Activated B cell treated with CpG ODN at 0.5 μM for 24 hours (primary cell): ENCODE measurements at regions not wholly inside any gene's neighbourhood (a gene's known extent, or its start where the extent isn't known, plus 50 kb on each side); places are given as distances from the start of the nearest gene placed in this dataset.

ENCODE experiments used
- ATAC-seq: fragments of 200-7000 bp; cut with Tn5 transposase; one replicate; pipeline ENCODE4 v1.10.0; 2021; ENCODE audit warnings: low read depth, mild to moderate bottlenecking, moderate library complexity
- CTCF ChIA-PET: fragments of 350-600 bp; sonication (Branson Sonifier 250); formaldehyde crosslinking; loops from one replicate; lab custom pipeline; 2021; ENCODE audit warnings: antibody characterized with exemption; lab: Charles Lee
- POLR2A ChIA-PET: fragments of 350-600 bp; sonication (Branson Sonifier 250); formaldehyde crosslinking; loops from one replicate; lab custom pipeline; 2021; ENCODE audit warnings: antibody characterized with exemption; lab: Charles Lee
- DNase-seq: peaks from one replicate; pipeline ENCODE4 v3.0.0; 2022
- H3K27ac Mint-ChIP-seq: one replicate; pipeline ENCODE4 v1.8.0; 2020; ENCODE audit warnings: mixed read lengths
- H3K27me3 Mint-ChIP-seq: one replicate; pipeline ENCODE4 v1.8.0; 2021; ENCODE audit warnings: mixed read lengths
- H3K36me3 Mint-ChIP-seq: one replicate; pipeline ENCODE4 v1.8.0; 2021; ENCODE audit warnings: low read depth, mixed read lengths
- H3K4me1 Mint-ChIP-seq: one replicate; pipeline ENCODE4 v1.8.0; 2021; ENCODE audit warnings: mixed read lengths
- H3K4me3 Mint-ChIP-seq: one replicate; pipeline ENCODE4 v1.8.0; 2020; ENCODE audit warnings: mild to moderate bottlenecking, mixed read lengths
- H3K9me3 Mint-ChIP-seq: one replicate; pipeline ENCODE4 v1.8.0; 2020; ENCODE audit warnings: mixed read lengths
- CTCF ChIP-seq: fragments of 200-600 bp; IDR thresholded peaks from one replicate; pipeline ENCODE4 v1.8.0; 2022; ENCODE audit warnings: antibody characterized with exemption, mild to moderate bottlenecking
- intact Hi-C: fragments of 100-400 bp; cut with micrococcal nuclease; formaldehyde crosslinking; loops from one replicate; pipeline ENCODE4 v1.15.1; 2024

- TF ChIP-seq CTCF = no peak
- H3K4me1 Mint-ChIP-seq = no peaks in the 10 kb centered on the region
- peaks cover 2% of the 10 kb centered on the region for H3K27me3 Mint-ChIP-seq
- ATAC-seq = no peak
- H3K36me3 Mint-ChIP-seq = no peaks in the 10 kb centered on the region
- intact Hi-C loops = no loop called here
- H3K9me3 Mint-ChIP-seq = no peaks in the 10 kb centered on the region
- ChIA-PET CTCF (no interaction called here), POLR2A (no interaction called here)
- no peak overlapping the region for H3K4me3 Mint-ChIP-seq
- no peak overlapping the region for H3K27ac Mint-ChIP-seq
- no peak for DNase-seq
Observed at GRCh38 chr10:33390046-33390445, 55.6 kb upstream of the NRP1 start.

- DNase-seq (no peak), ATAC-seq (no peak)
- intact Hi-C loops = no loop called here
- TF ChIP-seq CTCF = no peak
- CTCF ChIA-PET = no interaction called here
- peaks cover 2% of the 10 kb centered on the region for H3K27me3 Mint-ChIP-seq
- no peak overlapping the region for H3K4me3 Mint-ChIP-seq
- no peaks in the 10 kb centered on the region for H3K9me3 Mint-ChIP-seq
- POLR2A ChIA-PET = no interaction called here
- H3K4me1 Mint-ChIP-seq = no peaks in the 10 kb centered on the region
- H3K27ac Mint-ChIP-seq = no peak overlapping the region
- no peaks in the 10 kb centered on the region for H3K36me3 Mint-ChIP-seq
Observed at GRCh38 chr10:33388785-33389184, 54.3 kb upstream of the NRP1 start.

- POLR2A ChIA-PET = no interaction called here
- DNase-seq (no peak), ATAC-seq (no peak)
- CTCF ChIA-PET = no interaction called here
- TF ChIP-seq CTCF = no peak
- no peak overlapping the region for H3K27ac Mint-ChIP-seq
- no peak overlapping the region for H3K4me3 Mint-ChIP-seq
- H3K36me3 Mint-ChIP-seq = no peaks in the 10 kb centered on the region
- H3K9me3 Mint-ChIP-seq = no peaks in the 10 kb centered on the region
- no peaks in the 10 kb centered on the region for H3K4me1 Mint-ChIP-seq
- intact Hi-C loops = no loop called here
- H3K27me3 Mint-ChIP-seq = peaks cover 2% of the 10 kb centered on the region
Observed at GRCh38 chr10:33388382-33388781, 53.9 kb upstream of the NRP1 start.

GRCh38 chr10:33387720-33388119 lies 53.3 kb upstream of the NRP1 start:
- intact Hi-C loops = no loop called here
- CTCF ChIA-PET = no interaction called here
- TF ChIP-seq CTCF = no peak

GRCh38 chr10:33386926-33387325 lies 52.5 kb upstream of the NRP1 start:
- intact Hi-C loops = no loop called here
- no peaks in the 10 kb centered on the region for H3K9me3 Mint-ChIP-seq
- ChIA-PET CTCF (no interaction called here), POLR2A (no interaction called here)
- DNase-seq = no peak
- no peaks in the 10 kb centered on the region for H3K36me3 Mint-ChIP-seq
- TF ChIP-seq CTCF = no peak
- peaks cover 2% of the 10 kb centered on the region for H3K27me3 Mint-ChIP-seq
- H3K4me3 Mint-ChIP-seq = no peak overlapping the region
- H3K27ac Mint-ChIP-seq = no peak overlapping the region
- H3K4me1 Mint-ChIP-seq = no peaks in the 10 kb centered on the region
- no peak for ATAC-seq

More at GRCh38 chr10:33387720-33388119, 53.3 kb upstream of the NRP1 start:
- DNase-seq (no peak), ATAC-seq (no peak)
- H3K9me3 Mint-ChIP-seq = no peaks in the 10 kb centered on the region
- no peak overlapping the region for H3K27ac Mint-ChIP-seq
- no peaks in the 10 kb centered on the region for H3K36me3 Mint-ChIP-seq
- POLR2A ChIA-PET = no interaction called here
- no peak overlapping the region for H3K4me3 Mint-ChIP-seq
- H3K27me3 Mint-ChIP-seq = peaks cover 2% of the 10 kb centered on the region
- H3K4me1 Mint-ChIP-seq = no peaks in the 10 kb centered on the region
